Esophagus muscularis mucosa (tissue), 4 donors: ENCODE measurements at regions not wholly inside any gene's neighbourhood (a gene's known extent, or its start where the extent isn't known, plus 50 kb on each side); places are given as distances from the start of the nearest gene placed in this dataset.

Experiments used
- DNase-seq: peaks from one replicate; pipeline ENCODE4 v3.0.0-alpha.2; 2017; ENCODE audit errors: extremely low spot score
- H3K27ac ChIP-seq, 4 donors: fragments of 200-600 bp; sonication (generic); replicated peaks in 1 of 4; 1 replicate in 3 of 4; 2 replicates in 1 of 4; pipeline ENCODE4 v1.5.1; 2016 to 2019; ENCODE audit warnings: mild to moderate bottlenecking in 1 of 4
- H3K27me3 ChIP-seq, 4 donors: fragments of 200-600 bp; sonication (generic); one replicate each; pipeline versions ENCODE4 v1.5.1 to v1.6.0; 2016 to 2019
- H3K36me3 ChIP-seq, 4 donors: fragments of 200-600 bp; sonication (generic); one replicate each; pipeline ENCODE4 v1.5.1; 2016 to 2019
- H3K4me1 ChIP-seq, 4 donors: fragments of 200-600 bp; sonication (generic); one replicate each; pipeline ENCODE4 v1.5.1; 2016 to 2019
- H3K4me3 ChIP-seq, 4 donors: fragments of 200-600 bp; sonication (generic); 1 replicate in 2 of 4; 2 replicates in 2 of 4; pipeline ENCODE4 v1.5.1; 2016 to 2019; ENCODE audit warnings: mild to moderate bottlenecking in 4 of 4, moderate library complexity in 1 of 4
- H3K9me3 ChIP-seq, 4 donors: fragments of 200-600 bp; sonication (generic); 1 replicate in 3 of 4; 2 replicates in 1 of 4; pipeline ENCODE4 v1.5.1; 2016 to 2019
- EP300 ChIP-seq: sonication (generic); formaldehyde crosslinking; IDR thresholded peaks from one replicate; pipeline ENCODE4 v1.6.1; 2017; ENCODE audit warnings: antibody characterized with exemption
- POLR2A ChIP-seq: fragments of 450-650 bp; IDR thresholded peaks from one replicate; pipeline ENCODE4 v1.6.1; 2017; ENCODE audit warnings: antibody characterized with exemption, moderate library complexity, mild to moderate bottlenecking, low read depth
- POLR2AphosphoS5 ChIP-seq, 2 donors: sonication (generic); formaldehyde crosslinking; IDR thresholded peaks; one replicate each; pipeline ENCODE4 v1.6.1; 2017; ENCODE audit warnings: antibody characterized with exemption in 2 of 2
- WGBS: methylation state at CpG from one replicate; pipeline ENCODE4 v1.1.5; 2018; 5-methylcytosine and 5-hydroxymethylcytosine counted together
- intact Hi-C: fragments of 100-400 bp; cut with DNase I; formaldehyde crosslinking; loops from one replicate; pipeline ENCODE4 v1.15.1; 2023
- TF ChIP-seq, protein P1 (sequence below), 3 experiments: fragments of 200-600 bp in 2 of 3; fragments of 450-650 bp in 1 of 3; sonication (generic) in 2 of 3; IDR thresholded peaks; one replicate each; pipeline ENCODE4 v1.5.1; 2017 to 2019; ENCODE audit warnings: antibody characterized with exemption in 3 of 3, mild to moderate bottlenecking in 2 of 3, moderate library complexity in 1 of 3

DNA sequence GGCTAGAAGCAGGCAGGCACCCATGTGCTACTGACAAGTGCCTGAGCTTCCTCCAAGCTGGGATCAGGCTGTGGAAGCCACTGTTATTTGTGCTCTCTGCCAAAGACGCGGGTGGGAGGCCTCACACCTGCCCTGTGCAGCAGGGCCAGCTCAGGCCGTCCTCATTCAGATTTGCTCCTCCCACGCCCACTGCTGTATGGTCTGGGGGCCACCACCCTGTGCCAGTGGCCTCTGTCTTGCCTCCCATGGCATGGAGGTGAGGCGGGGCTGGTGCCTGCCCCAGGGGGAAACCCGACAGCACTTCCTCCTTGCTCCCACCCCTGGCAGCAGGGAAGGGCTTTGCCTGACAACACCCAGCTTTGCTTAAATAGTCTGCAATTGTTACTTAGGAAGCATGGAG is 356.5 kb upstream of the CDH8 start:
- 76% methylated on average over 6 of the region's 6 CpGs for WGBS

DNA sequence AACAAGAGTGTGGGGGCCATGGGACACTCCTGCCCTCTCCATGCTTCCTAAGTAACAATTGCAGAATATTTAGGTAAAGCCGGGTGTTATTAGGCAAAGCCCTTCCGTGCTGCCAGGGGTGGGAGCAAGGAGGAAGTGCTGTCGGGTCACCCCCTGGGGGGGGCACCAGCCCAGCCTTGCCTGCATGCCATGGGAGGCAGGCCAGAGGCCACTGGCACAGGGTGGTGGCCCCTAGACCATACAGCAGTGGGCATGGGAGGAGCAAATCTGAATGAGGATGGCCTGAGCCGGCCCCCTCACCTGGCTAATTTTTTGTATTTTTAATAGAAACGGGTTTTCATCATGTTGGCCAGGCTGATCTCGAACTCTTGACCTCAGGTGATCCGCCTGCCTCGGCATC is 355.7 kb upstream of the CDH8 start:
- H3K36me3 ChIP-seq: no peaks in the 10 kb centered on the region
- H3K9me3 ChIP-seq: no peaks in the 10 kb centered on the region
- intact Hi-C loops: no loop called here
- H3K4me1 ChIP-seq: no peaks in the 10 kb centered on the region
- no peak overlapping the region for H3K4me3 ChIP-seq
- TF ChIP-seq EP300: no peak
- no peak for TF ChIP-seq POLR2AphosphoS5 (IDR thresholded peaks at IDR 0.05)
- TF ChIP-seq, protein P1, sequence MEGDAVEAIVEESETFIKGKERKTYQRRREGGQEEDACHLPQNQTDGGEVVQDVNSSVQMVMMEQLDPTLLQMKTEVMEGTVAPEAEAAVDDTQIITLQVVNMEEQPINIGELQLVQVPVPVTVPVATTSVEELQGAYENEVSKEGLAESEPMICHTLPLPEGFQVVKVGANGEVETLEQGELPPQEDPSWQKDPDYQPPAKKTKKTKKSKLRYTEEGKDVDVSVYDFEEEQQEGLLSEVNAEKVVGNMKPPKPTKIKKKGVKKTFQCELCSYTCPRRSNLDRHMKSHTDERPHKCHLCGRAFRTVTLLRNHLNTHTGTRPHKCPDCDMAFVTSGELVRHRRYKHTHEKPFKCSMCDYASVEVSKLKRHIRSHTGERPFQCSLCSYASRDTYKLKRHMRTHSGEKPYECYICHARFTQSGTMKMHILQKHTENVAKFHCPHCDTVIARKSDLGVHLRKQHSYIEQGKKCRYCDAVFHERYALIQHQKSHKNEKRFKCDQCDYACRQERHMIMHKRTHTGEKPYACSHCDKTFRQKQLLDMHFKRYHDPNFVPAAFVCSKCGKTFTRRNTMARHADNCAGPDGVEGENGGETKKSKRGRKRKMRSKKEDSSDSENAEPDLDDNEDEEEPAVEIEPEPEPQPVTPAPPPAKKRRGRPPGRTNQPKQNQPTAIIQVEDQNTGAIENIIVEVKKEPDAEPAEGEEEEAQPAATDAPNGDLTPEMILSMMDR (IDR thresholded peaks at IDR 0.05): no peak
- TF ChIP-seq POLR2A: no peak
- DNase-seq: no peak
- no peak overlapping the region for H3K27ac ChIP-seq
- no peaks in the 10 kb centered on the region for H3K27me3 ChIP-seq
- 87% methylated on average over 8 of the region's 8 CpGs for WGBS

More for the DNA sequence above, 356.5 kb upstream of the CDH8 start:
- Histone ChIP-seq H3K27me3 (no peaks in the 10 kb centered on the region), H3K27ac (no peak overlapping the region), H3K4me3 (no peak overlapping the region), H3K4me1 (no peaks in the 10 kb centered on the region), H3K9me3 (no peaks in the 10 kb centered on the region), H3K36me3 (no peaks in the 10 kb centered on the region)
- TF ChIP-seq EP300 (no peak), POLR2AphosphoS5 (IDR thresholded peaks at IDR 0.05) (no peak), POLR2A (no peak)
- TF ChIP-seq, protein P1 (IDR thresholded peaks at IDR 0.05): no peak
- no peak for DNase-seq
- intact Hi-C loops: no loop called here

DNA sequence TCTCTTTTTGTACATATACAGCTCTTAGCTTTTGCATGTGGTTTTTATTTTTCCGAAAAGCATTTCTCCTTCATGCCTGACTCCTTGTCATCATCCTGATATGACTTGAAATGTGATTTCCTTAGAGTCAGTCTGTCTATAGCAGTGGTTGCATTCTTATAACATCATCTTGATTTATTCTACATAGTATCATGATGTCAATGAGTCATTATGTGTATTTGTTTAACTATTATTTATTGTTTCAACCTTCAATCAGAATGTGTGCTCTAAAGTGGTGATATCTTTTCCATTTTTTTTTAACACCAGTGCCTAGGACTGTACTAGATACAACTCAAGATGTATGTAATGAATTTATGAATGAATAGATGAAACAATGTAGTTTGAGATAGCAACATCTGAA is 354.9 kb upstream of the CDH8 start:
- H3K9me3 ChIP-seq: no peaks in the 10 kb centered on the region
- no peak for DNase-seq
- H3K4me1 ChIP-seq: no peaks in the 10 kb centered on the region
- no peaks in the 10 kb centered on the region for H3K27me3 ChIP-seq
- 63% methylated on average over 1 of the region's 1 CpG for WGBS
- TF ChIP-seq EP300: no peak
- TF ChIP-seq POLR2A: no peak
- TF ChIP-seq POLR2AphosphoS5 (IDR thresholded peaks at IDR 0.05): no peak
- TF ChIP-seq, protein P1 (IDR thresholded peaks at IDR 0.05): no peak
- intact Hi-C loops: no loop called here
- no peaks in the 10 kb centered on the region for H3K36me3 ChIP-seq
- H3K4me3 ChIP-seq: no peak overlapping the region
- H3K27ac ChIP-seq: no peak overlapping the region

DNA sequence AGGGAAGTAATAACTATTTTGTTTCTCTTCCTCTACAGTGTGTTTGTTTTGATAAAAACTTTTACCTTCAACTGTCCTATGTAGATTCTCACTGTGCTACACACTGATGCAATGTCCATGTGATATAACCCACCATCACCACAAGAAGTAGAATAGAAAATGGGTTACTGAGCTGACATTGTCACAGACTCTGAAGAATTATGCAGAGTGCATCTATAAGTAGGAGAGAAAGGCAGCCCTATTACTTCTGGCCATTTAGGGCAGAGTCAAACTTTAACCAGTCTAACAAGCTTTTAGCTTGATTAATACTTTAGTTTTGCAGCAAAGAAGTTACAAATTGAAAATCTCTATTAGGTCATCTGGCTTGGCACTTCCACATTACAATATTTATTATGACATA is 354.0 kb upstream of the CDH8 start:
- intact Hi-C loops: no loop called here
- TF ChIP-seq, protein P1 (IDR thresholded peaks at IDR 0.05): no peak
- TF ChIP-seq EP300 (no peak), POLR2A (no peak), POLR2AphosphoS5 (IDR thresholded peaks at IDR 0.05) (no peak)
- no peak overlapping the region for H3K4me3 ChIP-seq
- H3K4me1 ChIP-seq: no peaks in the 10 kb centered on the region
- no peak for DNase-seq
- H3K27me3 ChIP-seq: no peaks in the 10 kb centered on the region
- H3K27ac ChIP-seq: no peak overlapping the region
- no peaks in the 10 kb centered on the region for H3K36me3 ChIP-seq
- H3K9me3 ChIP-seq: no peaks in the 10 kb centered on the region

DNA sequence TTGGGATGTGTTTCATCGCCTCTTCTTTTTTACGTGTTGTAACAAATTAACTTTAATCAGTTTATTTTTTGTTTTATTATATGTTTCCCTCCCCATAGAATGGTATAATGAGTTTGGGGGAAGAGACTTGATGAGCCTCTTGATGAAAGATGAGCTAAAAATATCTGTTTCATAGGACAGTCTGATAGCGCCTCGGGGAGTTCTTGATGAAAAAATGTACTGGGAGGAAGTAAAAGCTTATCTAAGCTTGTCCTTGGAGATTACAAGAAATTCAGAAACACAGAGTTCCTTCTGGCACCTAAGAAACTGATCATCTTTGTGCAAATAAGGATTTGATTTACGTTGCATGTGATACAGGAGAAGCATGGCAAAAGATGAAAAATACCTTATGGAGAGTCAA is 350.2 kb upstream of the CDH8 start:
- intact Hi-C loops: no loop called here
- TF ChIP-seq, protein P1 (IDR thresholded peaks at IDR 0.05): no peak
- TF ChIP-seq POLR2AphosphoS5 (IDR thresholded peaks at IDR 0.05) (no peak), EP300 (no peak), POLR2A (no peak)
- DNase-seq: no peak
- H3K36me3 ChIP-seq: no peaks in the 10 kb centered on the region
- no peaks in the 10 kb centered on the region for H3K4me1 ChIP-seq
- H3K9me3 ChIP-seq: no peaks in the 10 kb centered on the region
- H3K27ac ChIP-seq: no peak overlapping the region
- no peaks in the 10 kb centered on the region for H3K27me3 ChIP-seq
- H3K4me3 ChIP-seq: no peak overlapping the region
- 74% methylated on average over 5 of the region's 5 CpGs for WGBS
